Ishikawa (cell line): ENCODE measurements at regions not wholly inside any gene's neighbourhood (a gene's known extent, or its start where the extent isn't known, plus 50 kb on each side); places are given as distances from the start of the nearest gene placed in this dataset.

Experiments
- CEBPB ChIP-seq: IDR thresholded peaks from 2 replicates; pipeline ENCODE4 v1.6.1; 2012
- CREB1 ChIP-seq: IDR thresholded peaks from 2 replicates; pipeline ENCODE4 v1.6.1; 2012; ENCODE audit warnings: low read depth
- EP300 ChIP-seq: IDR thresholded peaks from 2 replicates; pipeline ENCODE4 v1.6.1; 2012; ENCODE audit warnings: borderline replicate concordance
- TAF1 ChIP-seq: IDR thresholded peaks from 2 replicates; pipeline ENCODE4 v1.6.1; 2012; ENCODE audit warnings: low read depth, mild to moderate bottlenecking
- ZBTB7A ChIP-seq: IDR thresholded peaks from 2 replicates; pipeline ENCODE4 v1.6.1; 2012; ENCODE audit warnings: low read depth
- TF ChIP-seq, protein P1 (sequence below): IDR thresholded peaks from 2 replicates; pipeline ENCODE4 v1.6.1; 2012; ENCODE audit warnings: low read depth, mild to moderate bottlenecking
- TF ChIP-seq, protein P2 (sequence below): IDR thresholded peaks from 2 replicates; pipeline ENCODE4 v1.6.1; 2012
- TF ChIP-seq, protein P3 (sequence below): IDR thresholded peaks from 2 replicates; pipeline ENCODE4 v1.6.1; 2012

DNA sequence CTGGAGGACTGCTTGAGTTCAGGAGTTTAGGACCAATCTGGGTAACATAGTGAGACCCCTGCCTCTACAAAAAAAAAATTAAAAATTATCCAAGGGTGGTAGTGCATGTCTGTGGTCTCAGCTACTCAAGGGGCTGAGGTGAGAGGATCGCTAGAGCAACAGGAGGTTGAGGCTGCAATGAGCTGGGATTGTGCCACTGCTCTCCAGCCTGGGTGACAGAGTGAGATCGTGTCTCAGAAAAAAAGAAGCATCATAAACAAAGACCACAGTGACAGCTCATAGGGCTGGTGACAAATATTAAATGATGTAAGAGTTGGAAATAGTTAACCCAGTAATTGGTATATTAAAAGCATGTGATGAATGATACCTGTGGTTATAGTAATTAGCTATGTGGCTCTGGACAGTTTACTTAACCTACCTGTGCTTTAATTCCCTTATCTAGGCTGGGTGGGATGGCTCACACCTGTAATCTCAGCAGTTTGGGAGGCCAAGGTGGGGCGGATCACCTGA, 68.0 kb downstream of the GSC start:
- TF ChIP-seq TAF1 (no peak), ZBTB7A (no peak), CEBPB (no peak), EP300 (no peak), CREB1 (no peak)
- TF ChIP-seq, protein P1, sequence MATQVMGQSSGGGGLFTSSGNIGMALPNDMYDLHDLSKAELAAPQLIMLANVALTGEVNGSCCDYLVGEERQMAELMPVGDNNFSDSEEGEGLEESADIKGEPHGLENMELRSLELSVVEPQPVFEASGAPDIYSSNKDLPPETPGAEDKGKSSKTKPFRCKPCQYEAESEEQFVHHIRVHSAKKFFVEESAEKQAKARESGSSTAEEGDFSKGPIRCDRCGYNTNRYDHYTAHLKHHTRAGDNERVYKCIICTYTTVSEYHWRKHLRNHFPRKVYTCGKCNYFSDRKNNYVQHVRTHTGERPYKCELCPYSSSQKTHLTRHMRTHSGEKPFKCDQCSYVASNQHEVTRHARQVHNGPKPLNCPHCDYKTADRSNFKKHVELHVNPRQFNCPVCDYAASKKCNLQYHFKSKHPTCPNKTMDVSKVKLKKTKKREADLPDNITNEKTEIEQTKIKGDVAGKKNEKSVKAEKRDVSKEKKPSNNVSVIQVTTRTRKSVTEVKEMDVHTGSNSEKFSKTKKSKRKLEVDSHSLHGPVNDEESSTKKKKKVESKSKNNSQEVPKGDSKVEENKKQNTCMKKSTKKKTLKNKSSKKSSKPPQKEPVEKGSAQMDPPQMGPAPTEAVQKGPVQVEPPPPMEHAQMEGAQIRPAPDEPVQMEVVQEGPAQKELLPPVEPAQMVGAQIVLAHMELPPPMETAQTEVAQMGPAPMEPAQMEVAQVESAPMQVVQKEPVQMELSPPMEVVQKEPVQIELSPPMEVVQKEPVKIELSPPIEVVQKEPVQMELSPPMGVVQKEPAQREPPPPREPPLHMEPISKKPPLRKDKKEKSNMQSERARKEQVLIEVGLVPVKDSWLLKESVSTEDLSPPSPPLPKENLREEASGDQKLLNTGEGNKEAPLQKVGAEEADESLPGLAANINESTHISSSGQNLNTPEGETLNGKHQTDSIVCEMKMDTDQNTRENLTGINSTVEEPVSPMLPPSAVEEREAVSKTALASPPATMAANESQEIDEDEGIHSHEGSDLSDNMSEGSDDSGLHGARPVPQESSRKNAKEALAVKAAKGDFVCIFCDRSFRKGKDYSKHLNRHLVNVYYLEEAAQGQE = no peak
- TF ChIP-seq, protein P2, sequence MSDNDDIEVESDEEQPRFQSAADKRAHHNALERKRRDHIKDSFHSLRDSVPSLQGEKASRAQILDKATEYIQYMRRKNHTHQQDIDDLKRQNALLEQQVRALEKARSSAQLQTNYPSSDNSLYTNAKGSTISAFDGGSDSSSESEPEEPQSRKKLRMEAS = no peak
- TF ChIP-seq, protein P3, sequence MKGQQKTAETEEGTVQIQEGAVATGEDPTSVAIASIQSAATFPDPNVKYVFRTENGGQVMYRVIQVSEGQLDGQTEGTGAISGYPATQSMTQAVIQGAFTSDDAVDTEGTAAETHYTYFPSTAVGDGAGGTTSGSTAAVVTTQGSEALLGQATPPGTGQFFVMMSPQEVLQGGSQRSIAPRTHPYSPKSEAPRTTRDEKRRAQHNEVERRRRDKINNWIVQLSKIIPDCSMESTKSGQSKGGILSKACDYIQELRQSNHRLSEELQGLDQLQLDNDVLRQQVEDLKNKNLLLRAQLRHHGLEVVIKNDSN = no peak
